GM12891 (cell line): ENCODE measurements at regions not wholly inside any gene's neighbourhood (a gene's known extent, or its start where the extent isn't known, plus 50 kb on each side); places are given as distances from the start of the nearest gene placed in this dataset.

Experiments
- DNase-seq: peaks from one replicate; pipeline ENCODE4 v3.0.0; 2011; ENCODE audit warnings: low spot score; ENCODE audit not compliant: insufficient read length
- FAIRE-seq: peaks from 2 replicates; lab custom pipeline; 2011; peaks lifted over from hg19 to GRCh38; lab: Jason Lieb, UNC
- PAX5 ChIP-seq: IDR thresholded peaks from 2 replicates; pipeline ENCODE4 v1.6.1; 2011; ENCODE audit warnings: low read length, moderate library complexity, mild to moderate bottlenecking; ENCODE audit not compliant: insufficient read depth, severe bottlenecking
- POLR2A ChIP-seq: IDR thresholded peaks from 2 replicates; pipeline ENCODE4 v1.6.1; 2011; ENCODE audit warnings: low read depth, low read length, control low read depth
- POLR2AphosphoS5 ChIP-seq: IDR thresholded peaks from 2 replicates; pipeline ENCODE4 v1.6.1; 2011; ENCODE audit warnings: low read depth, low read length, control low read depth
- POU2F2 ChIP-seq: IDR thresholded peaks from 2 replicates; pipeline ENCODE4 v1.6.1; 2011; ENCODE audit warnings: low read depth, mild to moderate bottlenecking, control low read depth, low read length, moderate library complexity
- SPI1 ChIP-seq: IDR thresholded peaks from 2 replicates; pipeline ENCODE4 v1.6.1; 2011; ENCODE audit warnings: low read depth, low read length, control low read depth
- TAF1 ChIP-seq: IDR thresholded peaks from 2 replicates; pipeline ENCODE4 v1.6.1; 2011; ENCODE audit warnings: low read depth, low read length, control low read depth

DNA sequence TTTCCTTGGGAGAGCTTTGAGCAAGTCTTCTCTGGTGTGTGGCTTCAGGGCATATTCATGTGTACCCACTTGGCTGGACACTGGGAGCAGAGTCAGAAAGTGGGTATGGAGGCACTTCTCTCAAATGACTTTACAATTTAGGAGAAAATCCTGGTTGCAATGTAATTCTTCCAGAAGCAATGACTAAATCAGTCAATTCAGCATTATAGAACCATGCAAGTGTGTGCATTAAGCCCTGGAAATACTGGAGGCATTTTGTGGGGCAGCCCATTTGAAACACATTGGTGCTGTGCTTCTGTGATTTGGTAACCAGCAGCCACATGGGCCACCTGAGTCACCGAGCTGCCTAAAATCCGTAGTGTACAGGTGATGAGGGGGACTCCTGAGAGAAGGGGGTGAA is 94.6 kb upstream of the TAS2R1 start:
- no peak for FAIRE-seq
- DNase-seq, result no peak
- no peak for TF ChIP-seq POLR2A
- no peak for TF ChIP-seq SPI1
- TF ChIP-seq POLR2AphosphoS5, result no peak
- no peak for TF ChIP-seq TAF1
- TF ChIP-seq PAX5, result no peak
- TF ChIP-seq POU2F2, result no peak

- TF ChIP-seq TAF1, result no peak
- no peak for TF ChIP-seq POU2F2
- no peak for TF ChIP-seq POLR2AphosphoS5
- TF ChIP-seq PAX5, result no peak
- no peak for TF ChIP-seq SPI1
- no peak for TF ChIP-seq POLR2A
- DNase-seq, result no peak
- no peak for FAIRE-seq
Measured at GRCh38 chr5:9722601-9723180, 92.5 kb upstream of the TAS2R1 start.

- DNase-seq (no peak), FAIRE-seq (no peak)
- TF ChIP-seq POLR2AphosphoS5, result no peak
- no peak for TF ChIP-seq PAX5
- no peak for TF ChIP-seq TAF1
- no peak for TF ChIP-seq SPI1
- no peak for TF ChIP-seq POLR2A
- no peak for TF ChIP-seq POU2F2
Measured at GRCh38 chr5:9721161-9721560, 91.0 kb upstream of the TAS2R1 start.

DNA sequence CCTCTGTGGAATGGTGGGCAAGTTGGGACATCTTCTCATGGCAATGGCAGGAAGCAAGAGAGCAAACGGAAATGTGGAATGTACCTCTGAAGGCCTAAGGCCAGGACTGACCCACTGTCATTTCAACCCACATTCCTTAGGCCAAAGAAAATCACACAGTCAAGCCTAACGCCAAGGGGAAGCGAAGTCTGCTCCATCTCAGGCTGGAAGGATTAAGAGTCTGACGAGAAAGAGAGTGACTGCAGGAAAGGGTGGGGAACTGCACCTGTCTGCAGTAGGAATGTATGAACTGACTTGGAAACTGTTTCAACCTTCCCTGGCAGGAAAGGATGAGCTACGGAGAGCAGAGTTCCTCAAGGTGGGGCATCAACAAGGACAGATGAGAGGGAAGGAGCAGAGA is 90.2 kb upstream of the TAS2R1 start:
- TF ChIP-seq SPI1 (no peak), TAF1 (no peak), POU2F2 (no peak), PAX5 (no peak), POLR2A (no peak), POLR2AphosphoS5 (no peak)
- DNase-seq (no peak), FAIRE-seq (no peak)

GRCh38 chr5:9716838-9717281 is 86.7 kb upstream of the TAS2R1 start:
- TF ChIP-seq POLR2AphosphoS5 (no peak), SPI1 (peak; percentile 75)
- DNase-seq (no peak), FAIRE-seq (no peak)

DNA sequence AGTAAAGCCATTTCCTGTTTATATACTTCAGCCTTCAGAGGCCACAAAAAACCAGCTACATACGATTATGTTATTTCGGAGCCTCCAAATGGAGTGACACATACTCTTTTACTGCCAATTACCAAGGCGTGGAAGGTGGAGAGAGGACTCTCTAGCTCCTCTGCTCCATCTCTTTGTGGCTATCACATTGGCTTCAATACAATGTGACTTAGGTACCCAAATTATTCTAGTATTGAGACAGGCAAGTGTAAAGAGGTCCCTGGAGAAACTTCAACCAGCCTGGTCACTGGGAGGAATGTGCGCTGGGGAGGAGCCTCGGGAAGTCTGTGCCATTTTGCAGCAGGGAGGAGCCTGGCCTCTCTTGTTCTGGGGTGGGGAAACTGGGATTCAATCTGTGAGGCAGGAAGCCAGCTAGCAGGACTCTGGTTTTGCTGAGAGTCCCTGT is 85.8 kb upstream of the TAS2R1 start:
- FAIRE-seq (no peak), DNase-seq (no peak)
- TF ChIP-seq POLR2A, result no peak
- no peak for TF ChIP-seq POLR2AphosphoS5
- TF ChIP-seq TAF1, result no peak

DNA sequence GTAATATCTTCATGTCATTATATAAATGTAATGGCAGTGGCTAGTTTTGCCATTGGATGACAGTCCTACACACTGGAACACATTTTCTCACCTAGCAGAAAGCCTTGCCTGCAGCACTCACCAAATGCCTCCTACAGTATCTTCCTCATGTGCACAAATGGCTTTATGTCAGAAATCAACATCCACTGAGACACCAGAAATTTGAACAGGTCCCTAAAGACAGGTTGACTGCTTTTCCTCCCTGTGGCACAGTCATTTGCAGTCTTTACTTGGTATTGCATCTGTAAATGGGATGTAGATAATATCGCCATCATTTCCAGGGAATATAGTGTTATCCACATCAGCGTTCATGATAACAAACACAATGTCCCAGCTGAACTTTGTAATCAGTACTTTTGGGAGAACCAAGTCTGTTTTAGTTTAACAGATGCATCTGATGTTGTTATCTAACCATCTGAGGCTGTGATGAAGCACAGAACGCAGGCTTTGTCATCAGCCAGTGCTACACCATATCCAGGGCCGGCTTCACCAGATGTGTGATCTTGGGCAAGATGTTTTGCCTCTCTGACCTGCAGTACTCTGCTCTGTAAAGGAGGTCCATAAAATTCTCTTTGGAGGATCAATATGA is 83.9 kb upstream of the TAS2R1 start:
- DNase-seq, result no peak

GRCh38 chr5:9713356-9713755 is 83.2 kb upstream of the TAS2R1 start:
- TF ChIP-seq PAX5 (no peak), TAF1 (no peak), POLR2A (no peak), POU2F2 (no peak), SPI1 (no peak)
- DNase-seq, result no peak
- FAIRE-seq, result no peak

More for the DNA sequence above, 83.9 kb upstream of the TAS2R1 start:
- TF ChIP-seq POLR2A, result no peak
- no peak for TF ChIP-seq SPI1
- TF ChIP-seq POLR2AphosphoS5, result no peak
- no peak for TF ChIP-seq POU2F2
- no peak for TF ChIP-seq TAF1
- no peak for TF ChIP-seq PAX5
- FAIRE-seq, result no peak

DNA sequence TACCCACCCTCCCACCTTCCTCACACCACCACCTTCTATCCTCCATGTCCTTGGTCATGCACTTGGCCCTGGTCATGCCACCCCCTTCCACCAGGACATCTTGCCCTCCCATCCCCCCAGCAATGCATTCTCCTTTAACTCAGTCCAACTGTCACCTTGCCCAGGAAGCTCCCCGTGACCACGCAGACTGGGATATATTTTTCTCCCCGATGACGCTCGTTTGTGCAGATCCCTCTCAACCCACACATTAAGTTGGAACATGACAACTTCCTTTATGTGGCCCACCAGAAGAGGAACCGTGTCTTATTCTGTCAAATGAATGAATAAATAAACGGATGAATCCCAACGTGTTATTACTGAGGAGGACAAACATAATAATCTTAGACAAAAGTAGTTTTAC is 82.8 kb upstream of the TAS2R1 start:
- DNase-seq (no peak), FAIRE-seq (no peak)
- TF ChIP-seq POLR2AphosphoS5, result no peak
- TF ChIP-seq SPI1, result no peak
- no peak for TF ChIP-seq POLR2A
- TF ChIP-seq POU2F2, result no peak
- no peak for TF ChIP-seq TAF1
- TF ChIP-seq PAX5, result no peak

DNA sequence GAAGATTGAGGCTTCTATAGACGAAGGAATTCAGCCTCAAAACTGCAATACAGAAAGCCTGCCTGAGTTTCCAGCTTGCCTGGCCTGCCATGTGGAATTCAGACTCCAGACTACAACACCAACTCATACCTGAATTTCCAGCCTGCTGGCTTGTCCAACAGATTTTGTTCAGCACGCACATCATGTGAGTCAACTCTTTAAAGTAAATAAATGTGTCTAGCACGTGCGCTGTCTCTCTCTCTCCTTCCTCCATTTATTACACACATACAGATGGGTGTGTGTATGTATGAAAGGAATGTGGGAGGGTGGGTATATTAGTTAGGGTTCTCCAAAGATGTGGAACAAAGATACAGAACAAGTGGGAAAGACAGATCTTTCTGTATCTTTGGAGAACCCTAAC is 82.4 kb upstream of the TAS2R1 start:
- FAIRE-seq, result no peak

GRCh38 chr5:9710069-9710468 is 79.9 kb upstream of the TAS2R1 start:
- TF ChIP-seq POU2F2, result no peak
- TF ChIP-seq POLR2AphosphoS5, result no peak
- no peak for TF ChIP-seq POLR2A
- TF ChIP-seq TAF1, result no peak
- TF ChIP-seq PAX5, result no peak
- no peak for TF ChIP-seq SPI1
- no peak for FAIRE-seq
- DNase-seq, result no peak

More for the DNA sequence above, 82.4 kb upstream of the TAS2R1 start:
- no peak for TF ChIP-seq SPI1
- TF ChIP-seq TAF1, result no peak
- TF ChIP-seq POLR2A, result no peak
- no peak for TF ChIP-seq POU2F2
- TF ChIP-seq PAX5, result no peak
- no peak for TF ChIP-seq POLR2AphosphoS5
- DNase-seq, result no peak
